OCI-LY3 (cell line): ENCODE measurements at regions not wholly inside any gene's neighbourhood (a gene's known extent, or its start where the extent isn't known, plus 50 kb on each side); places are given as distances from the start of the nearest gene placed in this dataset.
"Not testable (repeated sequence)": the region's sequence is repeated elsewhere in the genome, so short reads cannot be mapped to it uniquely, and the experiment has no call there.

Source experiments
- CTCF ChIP-seq: fragments of 200-600, 300-600 bp; sonication (generic); IDR thresholded peaks from 2 replicates; pipeline ENCODE4 v1.5.1; 2014; ENCODE audit warnings: antibody characterized with exemption, low read length, low read depth
- EZH2phosphoT487 ChIP-seq: fragments of 200-600 bp; shearing (Covaris generic); IDR thresholded peaks from 2 replicates; pipeline ENCODE4 v1.6.1; 2018; ENCODE audit warnings: antibody characterized with exemption, mixed run types, low read depth

GRCh38 chrY:26521436-26521835, 899.5 kb downstream of the CDY1 start:
- not testable (repeated sequence) for TF ChIP-seq CTCF, EZH2phosphoT487
